ENCODE measurements at regions not wholly inside any gene's neighbourhood (a gene's known extent, or its start where the extent isn't known, plus 50 kb on each side); places are given as distances from the start of the nearest gene placed in this dataset.

DNA sequence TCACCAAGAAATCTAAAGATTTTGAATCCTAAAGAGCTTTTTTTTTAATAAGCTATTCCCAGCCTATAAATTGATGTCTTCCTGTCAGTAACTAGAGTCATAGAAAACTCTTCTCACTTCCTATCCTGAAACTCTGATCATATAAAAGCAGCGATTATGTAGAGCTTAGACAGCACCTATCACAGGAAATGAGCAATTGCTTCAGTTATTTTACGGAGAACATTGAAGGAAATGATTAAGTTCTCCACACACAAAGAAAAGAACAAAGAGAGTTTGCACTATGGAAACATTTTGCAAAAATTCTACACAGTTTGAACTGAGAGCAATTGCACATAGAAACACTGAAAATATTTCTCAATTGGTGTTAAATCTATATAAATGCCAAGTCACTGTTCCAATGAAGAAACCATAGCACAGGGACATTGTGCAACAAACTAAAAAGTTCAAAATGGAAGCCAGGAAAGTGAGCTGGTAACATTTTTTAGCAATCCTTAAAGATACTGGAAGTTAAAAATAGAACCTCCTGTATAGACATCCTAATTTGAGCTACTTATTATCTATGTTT lies 291.5 kb upstream of the ARHGEF26 start:
- TF ChIP-seq, protein P1, sequence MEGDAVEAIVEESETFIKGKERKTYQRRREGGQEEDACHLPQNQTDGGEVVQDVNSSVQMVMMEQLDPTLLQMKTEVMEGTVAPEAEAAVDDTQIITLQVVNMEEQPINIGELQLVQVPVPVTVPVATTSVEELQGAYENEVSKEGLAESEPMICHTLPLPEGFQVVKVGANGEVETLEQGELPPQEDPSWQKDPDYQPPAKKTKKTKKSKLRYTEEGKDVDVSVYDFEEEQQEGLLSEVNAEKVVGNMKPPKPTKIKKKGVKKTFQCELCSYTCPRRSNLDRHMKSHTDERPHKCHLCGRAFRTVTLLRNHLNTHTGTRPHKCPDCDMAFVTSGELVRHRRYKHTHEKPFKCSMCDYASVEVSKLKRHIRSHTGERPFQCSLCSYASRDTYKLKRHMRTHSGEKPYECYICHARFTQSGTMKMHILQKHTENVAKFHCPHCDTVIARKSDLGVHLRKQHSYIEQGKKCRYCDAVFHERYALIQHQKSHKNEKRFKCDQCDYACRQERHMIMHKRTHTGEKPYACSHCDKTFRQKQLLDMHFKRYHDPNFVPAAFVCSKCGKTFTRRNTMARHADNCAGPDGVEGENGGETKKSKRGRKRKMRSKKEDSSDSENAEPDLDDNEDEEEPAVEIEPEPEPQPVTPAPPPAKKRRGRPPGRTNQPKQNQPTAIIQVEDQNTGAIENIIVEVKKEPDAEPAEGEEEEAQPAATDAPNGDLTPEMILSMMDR (optimal IDR thresholded peaks at IDR 0.05 in 1 of 3, IDR thresholded peaks at IDR 0.05 in 1 of 3, conservative IDR thresholded peaks at IDR 0.05 in 1 of 3; ENCODE audit: extremely low read depth in 1 of 3, insufficient read depth in 2 of 3, low read length in 3 of 3) = no peak
- TF ChIP-seq EZH2 (IDR thresholded peaks at IDR 0.05; ENCODE audit: low read length) = no peak
- Histone ChIP-seq H3K4me3 (ENCODE audit: control insufficient read depth in 2 of 3, extremely low read depth in 1 of 3, insufficient read depth in 2 of 3, low read depth in 1 of 3, low read length in 3 of 3) (peak overlapping the region in 1 of 3 experiments; percentile 14), H3K79me2 (ENCODE audit: control insufficient read depth, insufficient read depth, low read length) (no peaks in the 10 kb centered on the region), H3K4me1 (ENCODE audit: control insufficient read depth, extremely low read depth, insufficient read depth, low read length) (peaks cover 8% of the 10 kb centered on the region), H3K9me3 (ENCODE audit: control insufficient read depth, low read depth, low read length) (peaks cover 2% of the 10 kb centered on the region), H3K27me3 (ENCODE audit: control insufficient read depth, extremely low read depth, insufficient read depth, low read length) (no peaks in the 10 kb centered on the region), H3K4me2 (ENCODE audit: control insufficient read depth, extremely low read depth, insufficient read depth, low read depth, low read length) (peak overlapping the region; percentile 27), H3K36me3 (ENCODE audit: control insufficient read depth in 2 of 2, extremely low read depth in 1 of 2, insufficient read depth in 2 of 2, low read length in 2 of 2) (no peaks in the 10 kb centered on the region), H3K9me1 (ENCODE audit: control insufficient read depth, extremely low read depth, insufficient read depth, low read length) (no peaks in the 10 kb centered on the region), H3K27ac (ENCODE audit: control insufficient read depth, insufficient read depth, low read length) (peak overlapping the region; percentile 8), H2AFZ (ENCODE audit: control insufficient read depth, low read length) (peak overlapping the region; percentile 71), H4K20me1 (ENCODE audit: control insufficient read depth, extremely low read depth, insufficient read depth, low read length) (no peaks in the 10 kb centered on the region), H3K9ac (ENCODE audit: control insufficient read depth, extremely low read depth, insufficient read depth, low read length) (no peak overlapping the region)
- FAIRE-seq (peak; percentile 61), DNase-seq (ENCODE audit: low read depth, low spot score) (no peak)
- dilution Hi-C loops (cut with MboI; ENCODE audit: extremely low pct_ligation_motif_present, low sequenced_read_pairs) = no loop called here

DNA sequence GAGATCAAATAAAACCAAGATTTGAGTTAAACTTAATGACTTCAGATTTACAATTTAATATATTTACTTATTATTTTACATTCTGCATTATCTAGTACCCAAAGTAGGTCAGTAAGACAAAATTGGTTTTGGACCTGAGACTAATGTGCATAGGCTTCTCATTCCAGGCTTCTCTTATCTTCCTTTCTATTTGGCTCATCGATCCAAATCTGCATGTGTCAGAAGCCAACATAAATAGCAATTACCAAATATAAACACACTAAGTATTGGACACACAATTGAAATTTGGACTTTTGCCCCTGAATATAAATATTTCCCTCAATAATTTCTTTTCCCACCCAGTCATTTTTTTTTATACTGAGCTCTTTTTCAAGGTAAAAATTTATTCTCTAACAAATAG lies 290.6 kb upstream of the ARHGEF26 start:
- Histone ChIP-seq H2AFZ (ENCODE audit: control insufficient read depth, low read length) (peak overlapping the region; percentile 71), H3K27me3 (ENCODE audit: control insufficient read depth, extremely low read depth, insufficient read depth, low read length) (no peaks in the 10 kb centered on the region), H3K27ac (ENCODE audit: control insufficient read depth, insufficient read depth, low read length) (no peak overlapping the region), H3K4me2 (ENCODE audit: control insufficient read depth, extremely low read depth, insufficient read depth, low read depth, low read length) (no peak overlapping the region), H3K9ac (ENCODE audit: control insufficient read depth, extremely low read depth, insufficient read depth, low read length) (no peak overlapping the region), H3K9me3 (ENCODE audit: control insufficient read depth, low read depth, low read length) (peaks cover 2% of the 10 kb centered on the region), H4K20me1 (ENCODE audit: control insufficient read depth, extremely low read depth, insufficient read depth, low read length) (no peaks in the 10 kb centered on the region), H3K4me3 (ENCODE audit: control insufficient read depth in 2 of 3, extremely low read depth in 1 of 3, insufficient read depth in 2 of 3, low read depth in 1 of 3, low read length in 3 of 3) (no peak overlapping the region), H3K9me1 (ENCODE audit: control insufficient read depth, extremely low read depth, insufficient read depth, low read length) (no peaks in the 10 kb centered on the region), H3K79me2 (ENCODE audit: control insufficient read depth, insufficient read depth, low read length) (no peaks in the 10 kb centered on the region), H3K4me1 (ENCODE audit: control insufficient read depth, extremely low read depth, insufficient read depth, low read length) (peaks cover 8% of the 10 kb centered on the region), H3K36me3 (ENCODE audit: control insufficient read depth in 2 of 2, extremely low read depth in 1 of 2, insufficient read depth in 2 of 2, low read length in 2 of 2) (no peaks in the 10 kb centered on the region)
- DNase-seq (ENCODE audit: low read depth, low spot score) (no peak), FAIRE-seq (no peak)
- TF ChIP-seq EZH2 (IDR thresholded peaks at IDR 0.05; ENCODE audit: low read length) = no peak
- TF ChIP-seq, protein P1 (optimal IDR thresholded peaks at IDR 0.05 in 1 of 3, IDR thresholded peaks at IDR 0.05 in 1 of 3, conservative IDR thresholded peaks at IDR 0.05 in 1 of 3; ENCODE audit: extremely low read depth in 1 of 3, insufficient read depth in 2 of 3, low read length in 3 of 3) = no peak
- dilution Hi-C loops (cut with MboI; ENCODE audit: extremely low pct_ligation_motif_present, low sequenced_read_pairs) = no loop called here
